Esophagus muscularis mucosa (tissue), 4 donors: ENCODE measurements at regions not wholly inside any gene's neighbourhood (a gene's known extent, or its start where the extent isn't known, plus 50 kb on each side); places are given as distances from the start of the nearest gene placed in this dataset.

Source experiments
- CTCF ChIP-seq, 3 experiments: fragments of 200-600 bp in 2 of 3; fragments of 450-650 bp in 1 of 3; sonication (generic) in 2 of 3; IDR thresholded peaks; one replicate each; pipeline ENCODE4 v1.5.1; 2017 to 2019; ENCODE audit warnings: antibody characterized with exemption in 3 of 3, mild to moderate bottlenecking in 2 of 3, moderate library complexity in 1 of 3
- EP300 ChIP-seq: sonication (generic); formaldehyde crosslinking; IDR thresholded peaks from one replicate; pipeline ENCODE4 v1.6.1; 2017; ENCODE audit warnings: antibody characterized with exemption
- POLR2AphosphoS5 ChIP-seq, 2 donors: sonication (generic); formaldehyde crosslinking; IDR thresholded peaks; one replicate each; pipeline ENCODE4 v1.6.1; 2017; ENCODE audit warnings: antibody characterized with exemption in 2 of 2

GRCh38 chr2:224276251-224276650 lies 125.7 kb downstream of the FAM124B start:
- TF ChIP-seq CTCF (IDR thresholded peaks at IDR 0.05) = no peak
- no peak for TF ChIP-seq EP300
- no peak for TF ChIP-seq POLR2AphosphoS5 (IDR thresholded peaks at IDR 0.05)
